Liver (tissue), 3 donors: ENCODE measurements at regions not wholly inside any gene's neighbourhood (a gene's known extent, or its start where the extent isn't known, plus 50 kb on each side); places are given as distances from the start of the nearest gene placed in this dataset.

Source experiments
- EGR1 ChIP-seq, 2 donors: IDR thresholded peaks; 2 replicates each; pipeline ENCODE4 v1.6.1; 2016 to 2018; ENCODE audit warnings: antibody characterized with exemption in 2 of 2, low read depth in 2 of 2
- GABPA ChIP-seq, 2 donors: IDR thresholded peaks in 1 of 2; conservative IDR thresholded peaks in 1 of 2; 2 replicates each; pipeline ENCODE4 v1.6.1; 2016; ENCODE audit warnings: antibody characterized with exemption in 2 of 2, mild to moderate bottlenecking in 1 of 2, moderate library complexity in 1 of 2
- HNF4A ChIP-seq, 2 donors: conservative IDR thresholded peaks; 2 replicates each; pipeline ENCODE4 v1.6.1; 2016; ENCODE audit warnings: antibody characterized with exemption in 2 of 2, mild to moderate bottlenecking in 2 of 2
- JUND ChIP-seq, 2 donors: IDR thresholded peaks; 2 replicates each; pipeline ENCODE4 v1.6.1; 2016; ENCODE audit warnings: antibody characterized with exemption in 2 of 2
- RAD21 ChIP-seq, 2 donors: IDR thresholded peaks; 2 replicates each; pipeline ENCODE4 v1.6.1; 2016; ENCODE audit warnings: antibody characterized with exemption in 2 of 2, mild to moderate bottlenecking in 2 of 2
- TAF1 ChIP-seq: conservative IDR thresholded peaks from 2 replicates; pipeline ENCODE4 v1.6.1; 2016; ENCODE audit warnings: antibody characterized with exemption, mild to moderate bottlenecking
- YY1 ChIP-seq: IDR thresholded peaks from 2 replicates; pipeline ENCODE4 v1.6.1; 2016; ENCODE audit warnings: antibody characterized with exemption, mild to moderate bottlenecking
- TF ChIP-seq, protein P1 (sequence below): fragments of 150-350 bp; IDR thresholded peaks from 2 replicates; pipeline ENCODE4 v1.5.1; 2017; ENCODE audit warnings: improper control_type of control experiment, low read depth, low read length; ENCODE audit not compliant: missing input control
- TF ChIP-seq, protein P2 (sequence below): IDR thresholded peaks from 2 replicates; pipeline ENCODE4 v1.6.1; 2016; ENCODE audit warnings: antibody characterized with exemption
- TF ChIP-seq, protein P3 (sequence below): IDR thresholded peaks from 2 replicates; pipeline ENCODE4 v1.6.1; 2016; ENCODE audit warnings: antibody characterized with exemption
- TF ChIP-seq, protein P4 (sequence below): IDR thresholded peaks from 2 replicates; pipeline ENCODE4 v1.6.1; 2016; ENCODE audit warnings: antibody characterized with exemption, mild to moderate bottlenecking
- donor health status: healthy.
- donor health status: healthy.

DNA sequence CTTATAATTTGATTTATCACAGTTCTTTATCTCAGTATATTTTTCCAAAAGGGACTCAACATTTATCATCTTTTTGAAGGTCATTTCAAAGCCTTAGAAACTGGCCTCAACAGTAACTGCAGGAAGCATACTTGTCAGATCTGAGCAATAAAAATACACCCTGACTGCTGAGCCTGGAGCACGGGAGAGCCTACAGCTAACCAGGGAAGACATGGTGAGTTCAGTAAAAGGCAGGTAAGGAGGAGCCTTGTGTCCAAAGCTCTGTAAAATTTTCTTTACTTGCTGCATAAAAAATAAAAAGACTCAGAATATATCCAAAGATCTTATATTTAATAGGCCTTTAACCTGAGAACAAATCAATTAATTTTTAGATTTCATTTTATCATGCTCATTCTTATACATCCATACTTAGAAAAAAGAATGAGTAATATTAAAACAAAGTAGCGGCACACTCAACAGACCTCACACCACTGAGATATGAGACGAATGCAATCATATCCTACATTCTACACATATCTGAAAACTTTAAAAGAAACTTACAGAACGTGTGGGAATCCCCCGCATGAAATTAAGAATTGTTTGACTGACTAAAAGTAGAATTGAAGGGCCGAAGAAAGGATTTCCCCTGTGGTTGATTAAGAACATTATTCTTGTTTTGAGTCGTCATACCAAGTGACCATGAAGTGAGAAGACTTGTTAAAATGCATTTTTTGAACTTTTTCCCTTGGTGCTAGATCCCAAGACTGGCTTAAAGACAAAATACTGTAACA is 296.4 kb upstream of the MKLN1 start:
- TF ChIP-seq, protein P1, sequence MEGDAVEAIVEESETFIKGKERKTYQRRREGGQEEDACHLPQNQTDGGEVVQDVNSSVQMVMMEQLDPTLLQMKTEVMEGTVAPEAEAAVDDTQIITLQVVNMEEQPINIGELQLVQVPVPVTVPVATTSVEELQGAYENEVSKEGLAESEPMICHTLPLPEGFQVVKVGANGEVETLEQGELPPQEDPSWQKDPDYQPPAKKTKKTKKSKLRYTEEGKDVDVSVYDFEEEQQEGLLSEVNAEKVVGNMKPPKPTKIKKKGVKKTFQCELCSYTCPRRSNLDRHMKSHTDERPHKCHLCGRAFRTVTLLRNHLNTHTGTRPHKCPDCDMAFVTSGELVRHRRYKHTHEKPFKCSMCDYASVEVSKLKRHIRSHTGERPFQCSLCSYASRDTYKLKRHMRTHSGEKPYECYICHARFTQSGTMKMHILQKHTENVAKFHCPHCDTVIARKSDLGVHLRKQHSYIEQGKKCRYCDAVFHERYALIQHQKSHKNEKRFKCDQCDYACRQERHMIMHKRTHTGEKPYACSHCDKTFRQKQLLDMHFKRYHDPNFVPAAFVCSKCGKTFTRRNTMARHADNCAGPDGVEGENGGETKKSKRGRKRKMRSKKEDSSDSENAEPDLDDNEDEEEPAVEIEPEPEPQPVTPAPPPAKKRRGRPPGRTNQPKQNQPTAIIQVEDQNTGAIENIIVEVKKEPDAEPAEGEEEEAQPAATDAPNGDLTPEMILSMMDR: no peak
- TF ChIP-seq, protein P2, sequence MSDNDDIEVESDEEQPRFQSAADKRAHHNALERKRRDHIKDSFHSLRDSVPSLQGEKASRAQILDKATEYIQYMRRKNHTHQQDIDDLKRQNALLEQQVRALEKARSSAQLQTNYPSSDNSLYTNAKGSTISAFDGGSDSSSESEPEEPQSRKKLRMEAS: no peak
- no peak for TF ChIP-seq HNF4A (conservative IDR thresholded peaks at IDR 0.05)
- no peak for TF ChIP-seq YY1
- TF ChIP-seq GABPA (IDR thresholded peaks at IDR 0.05 in 1 of 2, conservative IDR thresholded peaks at IDR 0.05 in 1 of 2): no peak
- TF ChIP-seq TAF1: no peak
- TF ChIP-seq EGR1 (IDR thresholded peaks at IDR 0.05; ENCODE audit: low read depth in 2 of 2): no peak
- no peak for TF ChIP-seq RAD21 (IDR thresholded peaks at IDR 0.05)
- TF ChIP-seq, protein P3, sequence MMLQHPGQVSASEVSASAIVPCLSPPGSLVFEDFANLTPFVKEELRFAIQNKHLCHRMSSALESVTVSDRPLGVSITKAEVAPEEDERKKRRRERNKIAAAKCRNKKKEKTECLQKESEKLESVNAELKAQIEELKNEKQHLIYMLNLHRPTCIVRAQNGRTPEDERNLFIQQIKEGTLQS: no peak
- TF ChIP-seq, protein P4, sequence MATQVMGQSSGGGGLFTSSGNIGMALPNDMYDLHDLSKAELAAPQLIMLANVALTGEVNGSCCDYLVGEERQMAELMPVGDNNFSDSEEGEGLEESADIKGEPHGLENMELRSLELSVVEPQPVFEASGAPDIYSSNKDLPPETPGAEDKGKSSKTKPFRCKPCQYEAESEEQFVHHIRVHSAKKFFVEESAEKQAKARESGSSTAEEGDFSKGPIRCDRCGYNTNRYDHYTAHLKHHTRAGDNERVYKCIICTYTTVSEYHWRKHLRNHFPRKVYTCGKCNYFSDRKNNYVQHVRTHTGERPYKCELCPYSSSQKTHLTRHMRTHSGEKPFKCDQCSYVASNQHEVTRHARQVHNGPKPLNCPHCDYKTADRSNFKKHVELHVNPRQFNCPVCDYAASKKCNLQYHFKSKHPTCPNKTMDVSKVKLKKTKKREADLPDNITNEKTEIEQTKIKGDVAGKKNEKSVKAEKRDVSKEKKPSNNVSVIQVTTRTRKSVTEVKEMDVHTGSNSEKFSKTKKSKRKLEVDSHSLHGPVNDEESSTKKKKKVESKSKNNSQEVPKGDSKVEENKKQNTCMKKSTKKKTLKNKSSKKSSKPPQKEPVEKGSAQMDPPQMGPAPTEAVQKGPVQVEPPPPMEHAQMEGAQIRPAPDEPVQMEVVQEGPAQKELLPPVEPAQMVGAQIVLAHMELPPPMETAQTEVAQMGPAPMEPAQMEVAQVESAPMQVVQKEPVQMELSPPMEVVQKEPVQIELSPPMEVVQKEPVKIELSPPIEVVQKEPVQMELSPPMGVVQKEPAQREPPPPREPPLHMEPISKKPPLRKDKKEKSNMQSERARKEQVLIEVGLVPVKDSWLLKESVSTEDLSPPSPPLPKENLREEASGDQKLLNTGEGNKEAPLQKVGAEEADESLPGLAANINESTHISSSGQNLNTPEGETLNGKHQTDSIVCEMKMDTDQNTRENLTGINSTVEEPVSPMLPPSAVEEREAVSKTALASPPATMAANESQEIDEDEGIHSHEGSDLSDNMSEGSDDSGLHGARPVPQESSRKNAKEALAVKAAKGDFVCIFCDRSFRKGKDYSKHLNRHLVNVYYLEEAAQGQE: no peak
- no peak for TF ChIP-seq JUND (IDR thresholded peaks at IDR 0.05)
